NCI-H510A (cell line): ENCODE measurements at regions not wholly inside any gene's neighbourhood (a gene's known extent, or its start where the extent isn't known, plus 50 kb on each side); places are given as distances from the start of the nearest gene placed in this dataset.
A peak's percentile ranks its signal among the peaks of the same experiment; 100 is the strongest.

ENCODE experiments used
- DNase-seq: peaks from one replicate; lab custom pipeline; 2025; lab: John Stamatoyannopoulos, UW

DNA sequence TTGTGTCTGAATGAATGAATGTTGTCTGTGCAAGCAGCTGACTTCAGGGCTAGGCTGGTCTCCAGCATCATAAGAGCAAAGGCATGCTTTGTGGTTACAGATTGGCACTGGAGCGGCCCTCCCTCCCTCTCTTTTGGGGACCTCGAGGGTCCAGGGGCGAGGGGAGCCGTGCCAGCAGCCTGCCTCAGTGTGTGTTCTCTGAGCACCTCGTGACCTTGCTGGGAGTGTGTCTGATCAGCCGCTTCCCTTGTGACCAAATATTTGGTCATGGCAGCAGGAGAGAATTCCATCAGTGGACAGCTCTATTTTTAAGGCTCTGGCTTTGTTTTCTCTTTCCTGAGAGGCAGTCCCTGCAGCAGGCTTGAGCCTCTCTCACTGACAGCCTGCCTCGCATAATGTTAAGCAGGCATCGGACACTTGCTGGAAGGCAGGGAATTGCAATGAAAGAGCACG is 329.7 kb downstream of the UQCRFS1 start:
- no peak for DNase-seq

DNA sequence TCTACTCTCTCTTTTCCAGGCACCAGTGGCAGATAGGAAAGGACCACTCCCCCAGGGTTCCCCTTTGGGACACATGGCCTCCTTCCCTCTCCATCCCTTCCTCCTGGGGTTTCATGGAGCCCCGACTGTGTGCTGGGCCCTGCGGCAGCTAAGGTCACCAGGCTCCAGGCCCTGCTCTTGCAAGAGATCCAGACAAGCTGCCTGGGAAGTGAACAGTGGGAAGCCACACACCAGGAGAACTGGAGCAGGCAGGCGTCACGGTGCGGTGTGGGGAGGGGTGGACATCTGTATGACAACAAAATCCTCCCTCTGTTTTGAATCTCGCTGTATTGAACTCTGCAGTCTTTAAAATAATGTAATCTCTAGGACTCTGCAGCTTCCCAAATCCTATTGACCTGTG is 330.1 kb downstream of the UQCRFS1 start:
- no peak for DNase-seq

DNA sequence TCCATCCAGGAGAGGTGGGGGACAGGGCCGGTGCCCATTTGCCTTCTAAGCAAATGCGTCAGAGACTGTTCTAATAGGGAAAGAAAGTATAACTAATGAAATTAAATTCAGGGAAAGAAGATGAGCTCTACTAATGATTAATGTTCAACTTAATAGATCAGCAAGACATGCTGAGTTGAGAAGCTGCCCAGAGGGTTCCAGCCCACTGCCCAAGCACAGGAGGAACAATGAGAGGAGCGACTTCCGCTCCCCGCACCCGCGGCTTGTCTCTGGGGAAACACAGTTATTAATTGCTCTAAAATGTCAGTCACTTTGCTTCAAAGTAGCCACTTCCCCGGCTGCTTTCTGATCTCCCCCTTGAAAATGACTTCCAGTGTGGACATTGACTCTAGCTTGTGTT is 331.3 kb downstream of the UQCRFS1 start:
- no peak for DNase-seq

DNA sequence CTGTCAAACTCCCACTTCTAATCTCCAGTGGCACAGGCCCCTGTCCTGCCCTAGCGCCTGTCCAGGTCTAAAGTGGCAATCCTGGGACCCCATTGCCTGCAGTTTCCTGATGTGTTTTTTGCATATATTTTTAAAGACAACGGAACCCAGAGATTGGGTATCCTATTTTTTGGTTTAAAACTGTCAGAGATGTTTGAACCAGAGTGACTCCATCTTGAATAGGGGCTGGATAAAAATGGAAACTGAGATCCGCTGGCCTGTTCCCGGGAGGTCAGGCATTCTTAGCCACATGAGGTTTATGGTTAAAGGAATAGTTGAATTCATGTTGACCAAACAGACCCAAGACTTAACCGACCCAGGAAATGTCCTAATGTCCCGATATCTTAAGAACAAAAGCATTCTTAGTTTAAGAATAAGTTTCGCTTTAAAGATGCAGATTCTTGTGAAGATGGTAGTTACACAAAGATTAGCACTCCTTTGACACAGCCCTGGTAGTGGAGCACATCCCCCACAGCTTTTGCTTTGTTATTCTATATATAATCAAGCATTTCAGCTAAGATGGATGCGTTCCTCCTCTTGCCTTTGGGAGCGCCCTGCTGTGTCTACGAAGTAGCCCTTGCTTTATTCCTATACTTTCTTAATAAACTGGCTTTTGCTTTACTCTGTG is 332.1 kb downstream of the UQCRFS1 start:
- DNase-seq, result no peak

DNA sequence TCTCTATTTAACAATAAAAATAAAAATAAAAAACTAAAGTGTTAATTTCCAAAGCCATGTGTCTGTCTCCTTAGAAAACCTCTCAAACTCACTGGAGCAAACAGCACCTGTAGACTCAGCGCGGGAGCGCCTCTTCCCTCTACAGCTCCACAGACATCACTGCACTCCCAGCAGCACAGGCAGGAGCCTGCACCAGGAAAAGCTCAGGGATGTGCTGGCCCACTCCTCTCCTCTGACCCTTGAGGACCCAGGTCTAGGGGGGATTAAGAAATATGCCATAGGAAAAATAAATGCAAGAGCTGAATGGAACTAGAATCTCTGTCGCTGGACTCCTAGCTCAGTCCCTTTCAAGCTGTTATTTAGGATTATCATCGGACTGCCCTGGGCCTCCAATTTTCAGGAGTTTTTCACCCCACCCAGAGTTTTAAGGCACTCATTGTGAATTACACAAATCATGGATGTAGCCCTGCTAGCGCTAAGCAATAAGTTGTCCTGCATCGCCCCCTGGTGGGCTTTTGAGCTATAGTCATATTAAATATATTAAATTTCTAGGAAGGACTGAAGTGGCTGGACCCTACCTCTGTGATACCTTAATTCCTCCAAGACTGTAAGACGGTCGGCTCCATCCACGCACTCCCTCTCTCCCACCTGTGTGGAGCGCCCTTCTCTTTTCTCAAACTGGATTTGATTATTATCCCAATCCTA is 333.9 kb downstream of the UQCRFS1 start:
- peak; percentile 9 for DNase-seq

DNA sequence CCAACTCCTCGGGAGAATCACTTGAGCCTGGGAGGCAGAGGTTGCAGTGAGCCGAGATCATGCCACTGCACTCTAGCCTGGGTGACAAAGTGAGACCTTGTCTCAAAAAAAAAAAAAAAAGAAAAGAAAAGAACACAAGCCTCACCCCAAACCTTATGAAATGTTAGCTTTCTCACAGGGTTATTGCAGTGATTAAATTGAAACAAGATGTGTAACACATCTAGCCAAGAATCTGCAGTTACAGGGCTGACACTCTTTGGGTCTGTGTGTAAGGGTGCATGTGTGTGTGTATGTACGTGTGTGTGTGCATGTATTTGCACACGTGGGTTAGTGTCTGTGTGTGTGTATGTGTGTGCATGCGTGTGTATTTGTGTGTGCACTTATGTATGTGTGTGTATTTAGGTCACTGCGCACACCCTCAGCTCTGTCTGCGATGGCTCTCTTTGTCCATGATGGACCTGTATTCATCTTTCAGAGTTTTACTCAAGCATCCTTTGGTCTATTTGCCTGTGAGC is 336.3 kb downstream of the UQCRFS1 start:
- no peak for DNase-seq

DNA sequence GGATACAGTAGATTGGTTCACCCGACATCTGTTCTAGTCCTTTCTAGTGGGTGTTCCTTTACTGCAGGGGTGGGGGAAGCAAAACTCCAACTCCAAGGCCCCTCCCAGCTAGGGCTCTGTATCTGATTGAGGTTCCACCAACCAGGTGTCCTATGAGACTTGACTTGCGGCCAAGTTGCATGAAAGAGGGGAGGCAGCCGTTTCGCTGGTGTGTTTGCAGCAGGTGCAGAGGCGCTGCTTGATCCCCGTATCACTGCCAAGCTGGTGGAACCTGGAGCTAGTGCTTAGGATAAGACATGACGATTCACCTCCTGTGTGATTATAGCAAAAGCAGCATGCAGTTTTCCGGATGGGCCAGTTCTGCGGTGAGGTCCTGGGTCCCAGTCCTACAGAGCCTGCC is 338.2 kb downstream of the UQCRFS1 start:
- DNase-seq, result no peak

DNA sequence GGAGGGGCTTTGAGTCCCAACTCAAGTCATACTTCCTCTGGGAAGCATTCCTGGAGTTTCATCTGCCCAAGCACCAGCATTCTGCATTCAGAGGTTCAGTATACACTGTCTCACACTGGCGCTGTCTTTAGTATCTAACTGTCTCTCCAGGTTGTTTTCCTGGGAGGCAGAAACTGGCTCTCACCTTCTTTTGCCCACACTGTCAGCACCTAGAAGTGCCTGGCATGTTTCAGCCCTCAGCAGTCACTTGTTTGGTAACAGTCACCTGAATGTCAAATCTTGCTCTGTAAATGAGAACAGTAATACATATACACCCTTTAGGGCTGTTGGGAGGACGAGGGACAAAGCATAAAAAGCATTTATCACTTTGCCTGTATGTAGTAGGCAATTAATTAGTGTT is 339.6 kb downstream of the UQCRFS1 start:
- no peak for DNase-seq

DNA sequence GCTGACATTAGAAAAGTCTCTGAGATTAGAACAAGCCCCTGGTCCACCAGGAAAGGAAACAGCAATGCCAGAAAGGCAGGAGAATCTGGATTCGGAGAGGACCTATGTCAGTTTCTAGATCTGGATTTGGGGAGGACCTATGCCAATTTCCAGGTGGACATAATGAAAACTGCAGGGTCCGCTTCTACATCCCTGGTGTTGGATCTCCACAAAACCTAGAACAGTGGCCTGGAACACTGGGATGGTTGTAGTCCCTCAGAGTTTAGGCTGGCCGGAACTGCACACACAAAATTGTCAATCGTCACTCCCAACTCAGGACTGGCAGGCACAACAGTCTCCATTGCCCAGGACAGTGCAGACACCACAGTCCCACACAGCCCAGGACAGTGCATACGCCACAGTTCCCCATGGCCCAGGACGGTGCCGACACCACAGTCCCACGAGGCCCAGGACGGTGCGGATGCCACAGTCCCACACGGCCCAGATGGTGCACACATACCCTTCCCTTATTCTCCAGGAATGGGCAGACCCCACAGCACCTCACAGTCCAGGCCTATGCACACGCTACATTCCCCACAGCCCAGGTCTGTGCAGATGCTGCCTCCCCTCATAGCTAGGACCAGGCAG is 341.7 kb downstream of the UQCRFS1 start:
- no peak for DNase-seq

DNA sequence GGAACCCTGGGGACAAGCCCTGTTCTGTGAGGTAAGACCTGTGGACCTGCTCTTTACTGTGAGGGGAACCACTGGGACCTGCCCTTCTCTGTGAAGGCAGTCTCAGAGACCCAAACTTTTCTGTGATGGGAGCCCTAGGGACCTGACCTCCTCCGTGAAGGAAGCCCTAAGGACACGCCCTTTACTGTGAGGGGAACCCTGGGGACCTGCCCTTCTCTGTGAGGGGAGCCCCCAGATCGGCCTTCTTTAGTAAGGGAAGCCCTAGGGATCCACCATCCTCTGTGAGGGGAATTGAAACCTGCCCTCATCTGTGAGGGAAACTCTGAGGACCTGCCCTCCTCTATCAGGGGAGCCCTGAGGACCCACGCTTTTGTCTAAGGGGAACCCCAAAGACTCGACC is 343.5 kb downstream of the UQCRFS1 start:
- no peak for DNase-seq

DNA sequence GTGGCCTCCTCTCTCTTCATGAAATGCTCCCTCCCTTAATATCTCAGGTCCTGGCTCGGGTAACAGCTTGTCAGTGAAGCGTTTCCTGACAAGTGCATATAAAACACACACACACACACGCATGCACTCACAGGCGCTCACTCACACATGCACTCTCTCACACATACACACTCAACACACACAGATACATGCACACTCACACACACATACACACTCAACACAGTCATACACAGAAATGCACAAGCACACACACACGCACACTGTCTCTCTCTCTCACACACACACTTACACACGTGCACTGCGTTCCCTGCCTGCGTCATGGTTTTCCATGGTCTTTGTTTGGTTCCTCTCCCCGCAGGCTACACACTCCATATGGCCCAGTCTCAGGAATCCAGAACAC is 344.1 kb downstream of the UQCRFS1 start:
- DNase-seq, result no peak

DNA sequence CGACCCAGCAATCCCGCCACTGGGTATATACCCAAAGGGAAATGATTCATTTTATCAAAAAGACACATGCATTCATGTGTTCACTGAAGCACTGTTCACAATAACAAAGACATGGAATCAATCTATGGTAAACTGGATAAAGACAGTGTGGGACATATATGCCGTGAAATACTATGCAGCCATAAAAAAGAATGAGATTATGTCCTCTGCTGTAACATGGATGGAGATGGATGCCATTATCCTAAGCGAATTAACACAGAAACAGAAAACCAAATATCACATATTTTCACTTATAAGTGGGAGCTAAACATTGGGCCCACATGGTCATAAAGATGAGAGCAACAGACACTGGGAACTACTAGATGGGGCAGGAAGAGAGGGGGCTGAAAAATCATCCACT is 345.0 kb downstream of the UQCRFS1 start:
- DNase-seq, result no peak

DNA sequence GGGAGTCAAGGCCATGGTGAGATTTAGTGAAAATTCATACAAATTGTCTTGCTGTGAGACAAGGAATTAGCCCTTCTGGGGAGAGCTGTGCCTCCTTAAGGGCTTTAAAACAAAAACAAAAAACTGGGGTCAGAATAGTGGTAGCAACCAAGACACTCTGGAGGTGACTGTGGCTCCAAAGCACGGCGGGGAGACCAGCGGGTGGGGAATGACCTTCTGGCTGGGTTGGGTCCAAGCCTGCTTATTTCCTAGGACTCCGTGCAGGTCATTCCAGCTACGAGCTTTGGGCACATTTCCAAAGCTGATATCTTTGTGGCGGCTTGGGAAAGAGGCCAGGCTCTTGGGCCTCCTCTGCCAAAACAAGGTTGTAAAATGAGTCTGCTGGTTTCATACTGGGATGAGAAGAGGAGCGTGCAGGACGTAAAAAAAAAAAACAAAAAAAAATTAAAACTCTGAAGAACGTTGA is 348.3 kb downstream of the UQCRFS1 start:
- no peak for DNase-seq

DNA sequence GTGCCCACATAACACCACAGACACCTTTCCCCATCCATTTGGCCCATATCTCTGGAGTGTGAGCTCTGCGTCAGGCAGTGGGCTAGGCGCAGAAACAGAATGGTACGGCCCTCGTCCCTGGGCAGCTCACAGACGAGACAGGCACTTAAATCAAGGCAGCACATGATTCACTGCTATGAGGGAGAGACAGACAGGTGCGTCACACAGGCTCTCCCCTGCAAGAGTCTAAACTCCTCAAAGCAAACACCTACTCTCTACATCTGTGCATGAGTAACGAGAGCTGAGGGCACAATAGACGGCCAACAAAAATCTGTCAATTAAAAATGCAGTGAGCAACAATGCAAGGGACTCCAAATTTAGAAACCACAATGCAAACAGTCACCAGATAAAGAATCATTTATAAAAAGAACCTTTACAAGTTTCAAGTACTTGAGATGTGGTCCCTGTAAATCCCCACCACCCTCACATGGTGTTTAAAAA is 348.9 kb downstream of the UQCRFS1 start:
- no peak for DNase-seq

DNA sequence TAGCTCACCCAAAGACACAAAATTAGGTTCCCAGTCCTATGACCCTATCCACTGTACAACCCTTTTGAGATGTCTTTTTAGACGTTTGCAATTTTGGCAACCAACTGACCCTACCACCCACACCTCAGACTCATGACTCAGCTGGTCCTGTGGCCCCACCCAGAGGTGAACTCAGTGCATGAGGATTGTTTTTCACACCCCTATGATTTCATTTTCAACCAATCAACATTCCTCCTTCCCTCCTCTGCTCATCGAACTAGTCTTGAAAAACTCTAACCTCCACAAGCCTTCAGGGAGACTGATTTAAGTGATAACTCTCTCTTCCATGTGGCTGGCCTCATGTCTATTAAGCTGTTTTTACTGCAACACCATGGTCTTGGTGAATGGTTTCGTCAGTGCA is 350.7 kb downstream of the UQCRFS1 start:
- DNase-seq, result no peak

DNA sequence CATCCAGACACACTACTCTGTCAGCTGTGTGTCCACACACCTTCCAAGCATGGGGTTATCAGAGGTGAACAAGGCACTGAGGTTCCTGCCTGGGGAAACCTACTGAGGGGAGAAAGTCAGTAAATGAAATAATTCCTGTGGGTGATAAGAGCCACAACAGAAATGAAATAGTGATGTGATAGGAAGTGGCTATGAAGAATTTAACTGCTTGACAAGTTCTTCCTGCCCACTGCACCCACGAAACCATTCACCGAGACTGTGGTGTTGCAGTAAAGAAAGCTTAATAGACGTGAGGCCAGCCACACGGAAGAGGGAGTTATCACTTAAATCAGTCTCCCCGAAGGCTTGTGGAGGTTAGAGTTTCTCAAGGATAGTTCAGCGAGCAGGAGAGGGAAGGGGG is 353.1 kb downstream of the UQCRFS1 start:
- no peak for DNase-seq

DNA sequence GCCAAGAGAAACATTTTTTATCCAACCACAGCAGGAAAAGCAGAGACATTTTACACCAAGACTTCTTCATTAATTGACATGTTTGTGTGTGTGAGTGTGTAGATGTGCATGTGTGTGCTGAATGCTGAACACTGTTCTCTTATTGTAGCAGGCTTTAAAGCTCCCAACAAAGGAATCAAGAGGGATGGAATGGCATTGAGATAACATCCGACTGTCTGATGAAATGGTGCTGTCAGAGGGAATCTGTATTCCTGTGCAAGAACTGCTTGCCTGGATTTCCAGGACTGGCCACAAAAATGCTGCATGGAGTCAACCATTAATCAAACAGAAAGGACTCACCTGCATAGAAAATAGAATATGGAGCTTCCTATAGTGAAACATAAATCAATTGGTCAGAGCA is 354.0 kb downstream of the UQCRFS1 start:
- DNase-seq, result no peak

DNA sequence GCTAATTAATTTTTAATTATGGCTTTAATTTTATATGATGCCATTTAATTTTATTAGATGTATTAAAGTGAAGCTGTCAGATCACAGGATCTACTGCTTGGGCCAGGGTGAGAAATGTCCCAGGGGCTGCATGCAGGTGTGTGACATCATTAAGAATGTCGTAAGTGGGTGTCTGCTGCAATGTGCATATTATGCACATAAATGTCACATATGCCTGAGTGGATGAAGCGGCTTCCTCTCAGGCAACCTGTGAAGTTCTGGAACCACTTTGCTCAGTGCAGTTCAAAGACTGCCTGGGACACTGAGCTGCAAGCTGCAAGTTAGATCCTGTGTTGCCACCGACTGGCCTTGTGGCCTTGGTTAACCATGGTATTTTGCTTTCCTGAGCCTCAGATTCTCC is 355.0 kb downstream of the UQCRFS1 start:
- no peak for DNase-seq

DNA sequence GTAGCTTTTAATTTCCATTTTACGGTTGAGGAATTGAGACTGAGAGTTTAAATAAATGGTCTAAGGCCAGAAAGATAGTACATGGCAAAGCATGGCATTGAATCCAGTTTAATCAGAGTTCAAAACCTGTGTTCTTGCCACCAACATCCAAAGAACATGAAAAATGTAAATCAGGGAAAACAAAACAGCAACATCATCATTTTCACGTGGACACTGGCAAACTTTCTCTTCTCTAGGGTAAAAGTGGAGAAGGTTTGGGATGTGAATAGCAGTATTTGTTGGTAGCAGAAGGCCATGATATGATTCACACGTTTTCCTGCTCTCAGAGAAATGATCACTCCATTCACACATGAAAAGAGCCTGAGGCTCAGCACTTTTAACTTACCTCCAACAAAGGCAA is 357.7 kb downstream of the UQCRFS1 start:
- no peak for DNase-seq

DNA sequence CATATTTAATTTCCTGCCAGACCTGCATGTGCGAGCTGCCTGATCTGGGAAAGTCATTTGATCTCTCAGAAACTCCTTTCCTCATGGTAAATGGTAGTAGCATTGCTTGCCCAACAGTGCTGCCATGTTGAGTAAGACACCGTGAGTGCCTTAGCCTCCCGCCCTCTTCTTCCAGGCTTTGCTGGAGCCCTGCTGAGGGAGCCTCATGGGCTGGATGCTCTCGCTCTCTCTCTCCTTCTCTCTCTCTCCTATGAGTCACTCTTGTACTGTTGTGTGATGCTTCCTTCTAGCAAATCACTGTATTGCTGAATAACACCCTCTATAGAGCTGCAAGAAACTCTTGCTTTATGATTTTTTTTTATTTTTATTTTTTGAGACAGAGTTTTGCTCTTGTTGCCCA is 365.5 kb downstream of the UQCRFS1 start:
- DNase-seq, result no peak

DNA sequence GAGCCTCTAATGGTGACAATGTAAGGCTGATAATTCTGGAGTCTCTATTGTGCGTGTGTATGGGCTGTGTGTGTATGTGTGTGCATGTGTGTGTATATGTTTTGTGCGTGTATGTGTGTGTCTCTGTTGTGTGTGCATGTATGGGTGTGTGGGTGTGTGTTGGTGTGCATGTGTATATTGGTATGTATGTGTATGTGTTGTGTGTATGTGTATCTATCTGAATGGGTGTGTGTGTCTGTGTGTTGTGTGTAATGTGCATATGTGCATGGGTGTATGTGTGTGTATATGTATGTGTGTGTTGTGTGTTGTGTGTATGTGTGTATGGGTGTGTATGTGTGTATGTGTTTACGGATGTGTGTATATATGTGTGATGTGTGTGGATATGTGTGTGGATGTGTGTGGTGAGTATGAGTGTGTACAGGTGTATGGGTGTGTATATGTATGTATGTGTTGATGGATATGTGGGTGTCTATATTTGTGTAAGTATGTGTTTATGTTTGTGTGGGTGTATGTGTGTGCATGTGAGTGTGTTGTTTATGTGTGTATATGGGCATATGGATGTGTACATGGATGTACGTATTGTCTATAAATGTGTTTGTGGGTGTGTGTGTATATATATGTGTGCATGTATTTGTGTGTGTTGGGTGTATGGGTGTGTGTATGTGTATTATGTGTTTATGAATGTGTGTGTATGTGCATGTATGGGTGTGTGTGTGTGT is 366.7 kb downstream of the UQCRFS1 start:
- no peak for DNase-seq

DNA sequence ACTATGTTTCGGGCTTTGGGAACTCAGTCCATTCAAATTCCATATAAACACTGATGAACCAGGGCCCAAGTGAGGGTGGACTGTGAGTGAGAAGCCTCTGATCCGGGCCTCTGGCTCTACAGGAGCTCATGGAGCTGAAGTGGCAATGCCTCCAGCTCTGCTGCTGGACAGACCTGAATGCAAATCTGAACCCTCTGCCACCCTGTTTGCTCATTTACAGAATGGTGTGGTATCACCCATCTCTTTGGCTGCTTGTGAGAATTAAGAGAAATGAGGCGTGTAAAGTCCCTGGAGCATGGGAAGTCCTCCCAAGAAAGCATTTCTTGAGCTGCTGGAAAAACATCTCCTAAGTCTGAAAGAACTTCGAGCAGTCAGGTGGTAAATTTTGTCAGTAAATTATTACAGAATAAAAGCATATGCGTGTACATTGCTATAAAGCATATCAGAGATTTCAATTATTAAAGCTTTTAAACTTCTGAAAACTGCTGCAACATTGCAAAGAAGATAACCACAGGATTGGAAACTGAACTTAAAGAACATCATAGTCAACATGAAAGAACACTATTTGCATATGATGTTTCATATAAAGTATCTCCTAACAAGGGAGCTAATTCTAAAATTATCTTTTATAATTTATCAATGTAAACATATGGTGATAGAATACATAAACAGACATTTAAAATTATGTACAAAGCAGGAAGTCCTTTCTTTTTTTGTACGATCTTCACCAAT is 369.0 kb downstream of the UQCRFS1 start:
- DNase-seq, result no peak
